NK-92 treated with Interleukin-12 subunit alpha and Interleukin-12 subunit beta, amount 100 ng/mL, for 24 hours (cell line): ENCODE measurements at regions not wholly inside any gene's neighbourhood (a gene's known extent, or its start where the extent isn't known, plus 50 kb on each side); places are given as distances from the start of the nearest gene placed in this dataset.
"Not testable (repeated sequence)": the region's sequence is repeated elsewhere in the genome, so short reads cannot be mapped to it uniquely, and the experiment has no call there.

Experiments used
- DNase-seq: peaks from one replicate; lab custom pipeline; 2025; lab: John Stamatoyannopoulos, UW

GRCh38 chr12:124381456-124382296, 86.8 kb downstream of the RFLNA start:
- DNase-seq, result no peak

- no peak for DNase-seq
Observed at GRCh38 chr12:124380796-124381455, 86.0 kb downstream of the RFLNA start.

- no peak for DNase-seq
Observed at GRCh38 chr12:124379938-124380754, 85.3 kb downstream of the RFLNA start.

- no peak for DNase-seq
Observed at GRCh38 chr12:124379379-124379937, 84.6 kb downstream of the RFLNA start.

GRCh38 chr12:124378926-124379325, 84.0 kb downstream of the RFLNA start:
- DNase-seq, result no peak

- no peak for DNase-seq
Observed at GRCh38 chr12:124377981-124378509, 83.2 kb downstream of the RFLNA start.

GRCh38 chr12:124376435-124376834, 81.5 kb downstream of the RFLNA start:
- no peak for DNase-seq

- no peak for DNase-seq
Observed at GRCh38 chr12:124375789-124376175, 80.9 kb downstream of the RFLNA start.

GRCh38 chr12:124375141-124375788, 80.4 kb downstream of the RFLNA start:
- no peak for DNase-seq

- no peak for DNase-seq
Observed at GRCh38 chr12:124374567-124374966, 79.7 kb downstream of the RFLNA start.

- DNase-seq, result no peak
Observed at GRCh38 chr12:124374147-124374546, 79.3 kb downstream of the RFLNA start.

- not testable (repeated sequence) for DNase-seq
Observed at GRCh38 chr12:124373701-124374100, 78.8 kb downstream of the RFLNA start.

GRCh38 chr12:124372831-124373230, 77.9 kb downstream of the RFLNA start:
- no peak for DNase-seq

- no peak for DNase-seq
Observed at GRCh38 chr12:124371970-124372555, 77.2 kb downstream of the RFLNA start.

GRCh38 chr12:124371366-124371765, 76.5 kb downstream of the RFLNA start:
- DNase-seq, result no peak

- no peak for DNase-seq
Observed at GRCh38 chr12:124370851-124371250, 76.0 kb downstream of the RFLNA start.

- no peak for DNase-seq
Observed at GRCh38 chr12:124370384-124370783, 75.5 kb downstream of the RFLNA start.

GRCh38 chr12:124369827-124370378, 75.0 kb downstream of the RFLNA start:
- DNase-seq, result no peak

- no peak for DNase-seq
Observed at GRCh38 chr12:124369055-124369826, 74.3 kb downstream of the RFLNA start.

- no peak for DNase-seq
Observed at GRCh38 chr12:124368421-124369032, 73.6 kb downstream of the RFLNA start.
